GM18951 (cell line): ENCODE measurements at regions not wholly inside any gene's neighbourhood (a gene's known extent, or its start where the extent isn't known, plus 50 kb on each side); places are given as distances from the start of the nearest gene placed in this dataset.

Experiments used
- POLR2A ChIP-seq: IDR thresholded peaks from 4 replicates; pipeline ENCODE4 v1.6.1; 2011; ENCODE audit warnings: mild to moderate bottlenecking; ENCODE audit not compliant: insufficient read length, insufficient read depth; ENCODE audit errors: extremely low read depth
- in situ Hi-C: fragments of 300-500 bp; cut with MboI; formaldehyde crosslinking; loops from one replicate; pipeline ENCODE4 v1.12.0; 2022; ENCODE audit warnings: low sequenced_read_pairs, mixed read lengths, inconsistent platforms; ENCODE audit not compliant: unreplicated experiment

DNA sequence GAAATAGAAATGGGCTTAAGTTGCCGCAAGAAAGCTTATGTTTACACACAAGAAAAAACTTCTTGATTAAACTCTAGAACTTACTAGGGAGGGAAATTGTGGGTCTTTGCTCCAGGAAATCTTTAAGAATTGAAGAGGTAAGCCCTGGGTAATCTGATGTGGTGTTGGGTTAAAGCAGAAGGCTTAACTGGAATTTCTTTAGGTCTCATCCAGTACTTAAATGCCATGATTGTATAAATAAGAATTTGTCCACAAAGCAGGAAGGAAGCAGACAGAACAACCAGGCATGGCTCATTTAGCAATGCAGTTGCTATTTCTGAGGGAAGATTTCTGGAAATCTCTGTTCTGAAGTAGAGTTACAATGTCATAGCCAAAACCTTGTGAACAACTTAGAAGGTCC lies 360.4 kb downstream of the KLF5 start:
- no peak for TF ChIP-seq POLR2A
- in situ Hi-C loops, result loop anchor here (25.0 kb wide), 1 partner anchor 582 kb away; no protein-coding TSS in a partner anchor

DNA sequence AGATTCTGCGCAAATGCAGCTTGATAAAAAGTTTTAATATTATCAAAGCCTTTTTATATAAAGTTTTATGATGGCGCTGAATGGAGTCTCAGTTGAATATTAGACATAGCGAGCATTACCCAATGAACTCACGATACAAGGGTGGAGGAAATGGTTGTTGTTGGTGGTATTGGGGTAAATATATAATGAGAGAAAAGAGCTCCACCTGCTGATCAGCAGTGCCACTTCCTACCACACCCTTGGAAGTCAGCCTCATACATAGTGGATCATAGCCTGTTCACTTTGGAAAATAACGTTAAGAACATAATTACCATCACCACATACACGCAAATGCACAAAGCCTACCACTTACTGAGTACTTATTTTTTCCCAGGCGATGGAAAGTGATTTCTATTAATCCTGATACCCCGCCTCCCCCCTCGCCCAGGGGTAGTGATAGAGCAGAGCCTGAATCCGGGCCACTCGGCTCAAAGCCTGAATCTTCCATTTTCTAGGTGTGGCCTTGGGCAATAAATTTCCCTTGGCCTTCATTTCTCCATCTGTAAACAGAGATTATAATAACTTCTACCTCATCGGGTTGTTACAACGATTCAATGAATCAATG lies 358.3 kb downstream of the KLF5 start:
- in situ Hi-C loops, result loop anchor here (25.0 kb wide), 1 partner anchor 580 kb away; no protein-coding TSS in a partner anchor
- no peak for TF ChIP-seq POLR2A

DNA sequence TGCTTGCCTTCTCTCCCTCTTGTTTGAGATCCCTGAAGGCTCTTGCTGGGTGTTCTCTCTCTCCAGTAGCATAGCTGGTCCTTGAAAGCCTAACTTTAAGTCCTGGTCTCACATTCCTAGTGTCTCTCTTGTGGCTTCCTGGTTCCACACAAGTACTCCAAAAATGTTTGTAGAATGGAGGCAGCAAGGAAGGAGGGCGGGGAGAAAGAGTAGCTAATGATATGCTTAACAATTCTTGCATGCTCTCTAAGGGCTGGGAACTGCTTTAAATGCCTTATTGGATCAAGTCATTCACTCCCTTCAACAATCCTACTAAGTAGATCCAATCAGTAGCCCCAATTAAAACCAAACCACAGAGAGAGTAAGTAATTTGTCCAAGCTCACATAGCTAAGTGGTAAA lies 357.3 kb downstream of the KLF5 start:
- no peak for TF ChIP-seq POLR2A
- in situ Hi-C loops, result loop anchor here (25.0 kb wide), 1 partner anchor 579 kb away; no protein-coding TSS in a partner anchor

DNA sequence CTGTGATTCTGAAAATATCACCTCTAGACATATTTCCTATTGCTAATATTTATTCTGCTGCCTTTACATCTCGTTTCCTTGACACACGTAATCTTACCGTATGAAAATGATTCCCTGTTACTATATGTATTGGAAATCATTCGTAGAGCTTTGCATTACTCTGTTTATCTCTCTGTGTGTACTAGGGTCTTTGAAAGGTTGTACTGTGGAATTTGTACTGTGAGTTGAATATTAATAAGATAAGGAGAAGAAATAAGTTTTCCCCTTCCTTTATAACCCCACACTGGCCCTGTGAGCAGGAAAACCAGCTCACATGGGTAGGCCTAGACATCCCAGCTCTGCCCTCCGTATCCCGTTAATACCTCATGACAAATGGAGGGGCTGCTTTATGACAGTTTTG lies 354.9 kb downstream of the KLF5 start:
- TF ChIP-seq POLR2A, result no peak
- in situ Hi-C loops, result loop anchor here (25.0 kb wide), 1 partner anchor 576 kb away; no protein-coding TSS in a partner anchor

DNA sequence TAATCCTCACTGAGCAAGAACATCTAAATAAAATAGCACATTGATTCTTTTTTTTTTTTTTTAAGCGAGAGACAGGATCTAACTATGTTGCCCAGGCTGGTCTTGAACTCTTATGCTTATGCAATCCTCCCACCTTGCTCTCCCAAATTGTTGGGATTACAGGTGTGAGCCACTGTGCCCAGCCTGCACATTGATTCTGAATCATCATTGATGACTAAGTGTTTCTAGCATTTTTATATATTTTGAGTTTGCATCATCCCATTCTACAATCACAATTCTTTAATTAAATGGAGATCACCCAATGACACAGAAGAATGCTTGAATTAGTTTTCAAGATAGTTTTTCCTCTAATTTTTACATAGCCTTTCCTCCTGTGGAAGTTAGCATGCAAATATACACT lies 354.1 kb downstream of the KLF5 start:
- no peak for TF ChIP-seq POLR2A
- in situ Hi-C loops, result loop anchor here (25.0 kb wide), 1 partner anchor 576 kb away; no protein-coding TSS in a partner anchor

DNA sequence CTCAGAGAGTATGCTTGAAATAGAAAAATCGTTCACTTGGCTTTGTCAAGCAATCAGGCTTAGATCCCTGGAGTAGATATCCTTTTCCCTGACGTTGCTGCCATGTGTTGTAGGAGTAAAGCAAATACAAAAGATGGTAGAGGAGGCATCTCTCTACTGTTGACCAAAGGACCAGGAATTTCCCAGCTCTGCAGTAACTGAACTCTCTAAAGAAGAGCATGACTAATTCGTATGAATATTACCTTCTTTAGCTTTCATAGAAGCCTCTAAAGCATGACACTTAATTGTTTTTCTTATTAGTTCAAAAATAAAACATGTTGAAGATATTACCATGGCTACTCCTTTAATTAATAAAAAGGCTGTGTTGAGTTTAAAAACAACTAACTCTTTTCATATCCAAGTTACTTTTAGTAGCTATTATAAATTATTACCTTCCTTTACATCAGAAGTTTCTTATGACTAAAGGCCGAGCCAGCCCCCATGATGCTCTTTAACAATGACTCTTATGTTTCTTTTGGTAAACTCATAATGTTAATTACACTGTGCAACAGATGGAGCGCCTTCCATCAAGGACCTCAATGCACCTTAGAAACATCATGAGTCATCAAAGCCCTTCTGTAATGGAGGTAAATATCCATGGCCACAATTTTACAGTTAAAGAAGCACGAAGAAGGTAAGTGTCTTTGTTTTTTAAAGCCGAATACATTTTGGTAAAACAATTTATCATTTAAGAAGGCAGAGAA lies 352.4 kb downstream of the KLF5 start:
- in situ Hi-C loops, result loop anchor here (25.0 kb wide), 1 partner anchor 574 kb away; no protein-coding TSS in a partner anchor
- TF ChIP-seq POLR2A, result no peak

DNA sequence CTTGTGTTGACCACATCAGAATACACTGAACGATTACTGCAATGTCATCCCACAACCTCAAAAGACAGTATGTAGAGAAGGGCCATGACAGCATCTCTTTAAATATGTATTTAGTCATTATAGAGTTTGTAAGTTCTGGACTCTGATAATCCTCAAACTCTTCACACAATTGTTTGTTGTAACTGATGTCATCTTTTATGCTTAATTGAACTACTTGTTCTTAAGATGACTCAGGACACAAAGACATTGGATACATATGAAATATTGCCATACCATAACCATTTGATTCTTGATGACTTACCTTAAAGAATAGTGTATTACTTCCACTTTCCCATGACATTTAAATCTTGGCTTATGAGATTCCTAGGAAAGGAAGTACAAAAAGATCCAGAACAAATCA lies 347.6 kb downstream of the KLF5 start:
- TF ChIP-seq POLR2A, result no peak
- in situ Hi-C loops, result loop anchor here (25.0 kb wide), 1 partner anchor 569 kb away; no protein-coding TSS in a partner anchor

DNA sequence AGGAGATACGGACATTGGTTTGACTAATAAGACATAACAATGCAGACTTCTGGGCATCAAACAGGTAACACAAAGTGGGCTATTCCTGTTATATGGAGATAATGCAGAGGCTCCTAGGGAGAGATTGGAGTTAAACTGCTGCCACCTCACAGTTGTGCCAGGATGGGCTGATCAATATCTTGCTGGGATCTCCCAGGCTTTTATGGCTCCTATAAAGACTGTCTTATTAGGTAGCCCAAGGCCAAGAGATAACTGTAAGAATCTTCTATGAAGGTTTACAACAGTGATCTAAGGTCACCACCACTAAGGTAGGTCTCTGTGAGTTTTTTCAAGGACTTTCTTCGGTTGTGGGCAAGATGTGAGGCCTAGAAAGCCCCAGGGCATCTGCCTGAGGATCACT lies 345.8 kb downstream of the KLF5 start:
- in situ Hi-C loops, result loop anchor here (25.0 kb wide), 1 partner anchor 567 kb away; no protein-coding TSS in a partner anchor
- TF ChIP-seq POLR2A, result no peak

DNA sequence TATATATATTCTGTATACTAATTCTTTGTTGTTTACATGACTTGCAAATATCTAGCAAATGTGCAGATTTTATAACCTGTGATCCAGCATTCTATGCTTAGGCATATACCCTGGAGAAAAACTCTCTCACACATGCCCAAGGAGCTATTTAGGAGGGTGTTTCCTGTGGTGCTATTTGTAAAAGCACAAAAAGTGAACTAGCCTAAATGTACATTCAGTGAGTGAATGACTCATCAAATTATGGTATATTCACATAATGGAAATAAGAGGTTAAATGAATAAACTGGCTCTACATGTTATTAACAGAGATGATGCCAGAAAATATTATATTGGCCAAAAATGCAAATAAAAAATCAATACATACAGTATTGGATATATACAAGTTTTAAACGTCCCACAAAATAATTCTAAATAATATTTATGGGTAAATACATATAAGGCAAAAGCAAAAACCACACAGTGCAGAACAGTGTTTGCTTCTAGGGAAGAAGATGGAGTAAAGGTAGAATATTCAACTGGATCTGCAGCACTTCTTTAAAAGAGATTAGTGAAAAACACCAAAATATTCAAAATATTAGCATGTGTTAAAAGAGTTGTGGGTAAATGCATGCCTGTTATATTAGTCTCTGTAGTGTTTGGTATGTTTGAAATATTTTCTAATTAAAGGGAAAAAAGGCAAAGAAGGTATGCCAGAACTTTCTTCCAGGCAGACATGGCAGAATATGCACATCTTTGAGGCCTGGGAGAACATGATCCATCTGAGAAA lies 344.7 kb downstream of the KLF5 start:
- in situ Hi-C loops, result loop anchor here (25.0 kb wide), 1 partner anchor 566 kb away; no protein-coding TSS in a partner anchor
- TF ChIP-seq POLR2A, result no peak

DNA sequence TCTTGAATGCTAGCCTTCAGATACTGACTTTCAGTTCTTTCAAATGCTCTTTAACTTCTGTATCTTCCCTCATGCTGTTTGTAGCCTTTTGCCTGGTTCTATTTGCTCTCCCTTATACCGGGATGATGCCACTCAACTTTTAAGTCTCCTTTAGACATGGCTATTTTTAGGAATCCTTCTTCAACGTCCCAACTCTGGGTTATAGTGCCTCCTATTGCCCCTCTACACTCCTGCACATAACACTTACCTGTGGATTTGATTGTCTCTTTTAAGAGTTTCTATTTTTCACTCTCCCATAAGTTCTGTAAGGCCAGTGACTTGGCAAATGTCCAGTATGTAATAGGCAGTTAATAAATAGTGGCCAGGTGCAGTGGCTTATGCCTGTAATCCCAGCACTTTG lies 343.0 kb downstream of the KLF5 start:
- no peak for TF ChIP-seq POLR2A
- in situ Hi-C loops, result loop anchor here (25.0 kb wide), 1 partner anchor 564 kb away; no protein-coding TSS in a partner anchor

DNA sequence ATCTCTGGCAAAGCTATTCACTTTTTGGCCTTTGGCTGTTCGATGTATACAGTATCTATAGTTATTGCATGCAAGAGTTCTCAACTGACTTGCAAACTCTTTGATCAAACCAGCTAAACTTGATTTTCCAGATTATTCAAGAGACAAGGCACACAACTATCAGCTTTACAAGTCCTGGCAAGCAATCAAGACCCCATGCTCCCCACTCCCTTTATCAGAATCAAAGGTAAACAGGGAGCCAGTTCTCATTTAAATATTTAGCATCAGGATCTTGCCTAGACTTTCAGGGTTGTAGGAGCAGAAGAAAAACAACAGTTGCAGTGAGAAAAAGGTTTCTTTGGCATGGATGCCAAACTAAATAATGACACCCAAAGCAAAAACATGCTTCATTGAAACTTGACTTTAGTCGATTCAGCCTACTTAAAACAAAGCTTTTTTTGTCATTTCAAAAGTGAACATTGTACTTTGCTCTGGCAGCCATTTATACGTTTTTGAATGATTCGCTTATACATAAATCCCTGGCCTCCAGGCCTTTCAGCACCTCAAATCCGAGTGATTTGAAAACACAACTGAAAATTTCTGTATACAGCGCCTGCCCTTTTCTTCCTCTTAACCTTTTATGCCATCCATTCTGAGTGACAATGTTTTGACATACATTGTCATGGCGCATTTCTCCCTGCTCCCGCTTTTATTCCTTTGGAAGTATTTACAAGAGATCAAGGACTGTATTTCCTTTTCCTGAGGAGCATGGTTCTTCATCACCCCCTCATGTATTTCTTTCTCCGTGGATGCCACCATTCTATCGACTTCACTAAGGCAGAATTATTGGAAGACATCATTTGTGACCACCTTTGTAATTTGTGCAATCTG lies 340.8 kb downstream of the KLF5 start:
- in situ Hi-C loops, result loop anchor here (25.0 kb wide), 1 partner anchor 562 kb away; no protein-coding TSS in a partner anchor
- TF ChIP-seq POLR2A, result no peak
